Naive thymus-derived CD4-positive, alpha-beta T cell (primary cell): ENCODE measurements at regions not wholly inside any gene's neighbourhood (a gene's known extent, or its start where the extent isn't known, plus 50 kb on each side); places are given as distances from the start of the nearest gene placed in this dataset.
A peak's percentile ranks its signal among the peaks of the same experiment; 100 is the strongest.
"Not testable (repeated sequence)": the region's sequence is repeated elsewhere in the genome, so short reads cannot be mapped to it uniquely, and the experiment has no call there.

Experiments used
- ATAC-seq: fragments of 150-1000 bp; cut with Tn5 transposase; 2 replicates; pipeline ENCODE4 v1.10.0; 2021; ENCODE audit warnings: mild to moderate bottlenecking, moderate library complexity
- CTCF ChIA-PET: fragments of 350-600 bp; sonication (Branson Sonifier 250); formaldehyde crosslinking; loops from one replicate; lab custom pipeline; 2021; ENCODE audit warnings: antibody characterized with exemption; lab: Charles Lee
- POLR2A ChIA-PET: fragments of 350-600 bp; sonication (Branson Sonifier 250); formaldehyde crosslinking; loops from one replicate; lab custom pipeline; 2021; ENCODE audit warnings: antibody characterized with exemption, inconsistent platforms; lab: Charles Lee
- DNase-seq, 9 donors: peaks; one replicate each; pipeline versions ENCODE4 v3.0.0 to v3.0.0-alpha.2; 2020 to 2022; ENCODE audit warnings: mixed read lengths in 1 of 9
- H3K27ac ChIP-seq: one replicate; pipeline ENCODE4 v1.7.0; 2013; ENCODE audit warnings: mild to moderate bottlenecking, low read depth, low read length, moderate library complexity
- H3K27me3 ChIP-seq, 2 donors: one replicate each; pipeline ENCODE4 v1.7.0; 2013; ENCODE audit warnings: low read length in 2 of 2, mild to moderate bottlenecking in 2 of 2, moderate library complexity in 2 of 2; ENCODE audit not compliant: control insufficient read depth in 2 of 2, insufficient read depth in 2 of 2
- H3K36me3 ChIP-seq, 3 experiments: 1 replicate in 2 of 3; 2 replicates in 1 of 3; pipeline ENCODE4 v1.7.0; 2013; ENCODE audit warnings: low read length in 3 of 3, mild to moderate bottlenecking in 3 of 3, moderate library complexity in 1 of 3; ENCODE audit not compliant: insufficient read depth in 3 of 3, control insufficient read depth in 2 of 3
- H3K4me1 ChIP-seq, 2 donors: one replicate each; pipeline ENCODE4 v1.7.0; 2013; ENCODE audit warnings: low read length in 2 of 2, mild to moderate bottlenecking in 2 of 2, moderate library complexity in 1 of 2; ENCODE audit not compliant: control insufficient read depth in 2 of 2, insufficient read depth in 2 of 2
- H3K4me3 ChIP-seq: 2 replicates; pipeline ENCODE4 v1.7.0; 2013; ENCODE audit warnings: mild to moderate bottlenecking, low read length
- H3K9me3 ChIP-seq, 3 experiments: 1 replicate in 2 of 3; 2 replicates in 1 of 3; pipeline ENCODE4 v1.7.0; 2013; ENCODE audit warnings: low read length in 3 of 3; ENCODE audit not compliant: control insufficient read depth in 2 of 3
- H3K27ac Mint-ChIP-seq, 9 donors: one replicate each; pipeline ENCODE4 v1.8.0; 2020 to 2022; ENCODE audit warnings: mixed read lengths in 9 of 9, mild to moderate bottlenecking in 8 of 9, moderate library complexity in 5 of 9, inconsistent platforms in 2 of 9
- H3K27me3 Mint-ChIP-seq, 5 donors: one replicate each; pipeline ENCODE4 v1.8.0; 2021 to 2022; ENCODE audit warnings: mixed read lengths in 5 of 5, mild to moderate bottlenecking in 1 of 5
- H3K36me3 Mint-ChIP-seq, 5 donors: one replicate each; pipeline ENCODE4 v1.8.0; 2020 to 2022; ENCODE audit warnings: mixed read lengths in 5 of 5, mild to moderate bottlenecking in 3 of 5, inconsistent platforms in 1 of 5
- H3K4me1 Mint-ChIP-seq, 7 donors: one replicate each; pipeline ENCODE4 v1.8.0; 2020 to 2022; ENCODE audit warnings: mixed read lengths in 7 of 7, mild to moderate bottlenecking in 3 of 7, inconsistent platforms in 1 of 7
- H3K4me3 Mint-ChIP-seq, 10 donors: one replicate each; pipeline ENCODE4 v1.8.0; 2020 to 2022; ENCODE audit warnings: mild to moderate bottlenecking in 10 of 10, mixed read lengths in 10 of 10, moderate library complexity in 6 of 10, inconsistent platforms in 2 of 10
- H3K9me3 Mint-ChIP-seq, 11 donors: one replicate each; pipeline ENCODE4 v1.8.0; 2020 to 2022; ENCODE audit warnings: mixed read lengths in 11 of 11, mild to moderate bottlenecking in 4 of 11, inconsistent platforms in 1 of 11, moderate library complexity in 1 of 11
- intact Hi-C, 2 donors: fragments of 100-400 bp; cut with micrococcal nuclease; formaldehyde crosslinking; loops; one replicate each; pipeline ENCODE4 v1.15.1; 2023

DNA sequence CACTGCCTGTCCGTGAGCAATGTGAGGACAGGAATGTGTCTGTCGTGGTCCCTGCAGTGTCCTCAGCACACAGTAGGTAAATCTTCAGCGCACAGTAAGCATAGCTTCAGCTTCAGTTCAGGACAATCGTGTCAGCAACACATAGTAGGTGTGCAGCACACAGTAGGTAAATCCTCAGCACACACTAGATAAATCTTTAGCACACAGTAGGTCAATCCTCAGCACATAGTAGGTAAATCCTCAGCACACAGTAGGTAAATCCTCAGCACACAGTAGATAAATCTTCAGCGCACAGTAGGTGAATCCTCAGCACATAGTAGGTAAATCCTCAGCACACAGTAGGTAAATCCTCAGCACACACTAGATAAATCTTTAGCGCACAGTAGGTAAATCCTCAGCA, 102.4 kb downstream of the MICALL2 start:
- H3K27me3 ChIP-seq, intact Hi-C loops, ATAC-seq, H3K4me3 Mint-ChIP-seq, H3K4me3 ChIP-seq, H3K4me1 ChIP-seq, CTCF ChIA-PET, H3K27ac ChIP-seq, POLR2A ChIA-PET, H3K9me3 ChIP-seq, H3K4me1 Mint-ChIP-seq, DNase-seq, H3K36me3 ChIP-seq, H3K27me3 Mint-ChIP-seq, H3K9me3 Mint-ChIP-seq, H3K36me3 Mint-ChIP-seq: not testable (repeated sequence)
- H3K27ac Mint-ChIP-seq: peak overlapping the region in 1 of 9 donors; percentile 26

- intact Hi-C loops, H3K4me1 ChIP-seq, H3K36me3 Mint-ChIP-seq, H3K27me3 Mint-ChIP-seq, H3K27ac ChIP-seq, H3K36me3 ChIP-seq, H3K9me3 Mint-ChIP-seq, POLR2A ChIA-PET, H3K4me1 Mint-ChIP-seq, H3K27me3 ChIP-seq, H3K4me3 Mint-ChIP-seq, H3K9me3 ChIP-seq, H3K27ac Mint-ChIP-seq, H3K4me3 ChIP-seq, ATAC-seq, DNase-seq, CTCF ChIA-PET: not testable (repeated sequence)
These were observed 102.0 kb downstream of the MICALL2 start for GRCh38 chr7:1357260-1357600.

DNA sequence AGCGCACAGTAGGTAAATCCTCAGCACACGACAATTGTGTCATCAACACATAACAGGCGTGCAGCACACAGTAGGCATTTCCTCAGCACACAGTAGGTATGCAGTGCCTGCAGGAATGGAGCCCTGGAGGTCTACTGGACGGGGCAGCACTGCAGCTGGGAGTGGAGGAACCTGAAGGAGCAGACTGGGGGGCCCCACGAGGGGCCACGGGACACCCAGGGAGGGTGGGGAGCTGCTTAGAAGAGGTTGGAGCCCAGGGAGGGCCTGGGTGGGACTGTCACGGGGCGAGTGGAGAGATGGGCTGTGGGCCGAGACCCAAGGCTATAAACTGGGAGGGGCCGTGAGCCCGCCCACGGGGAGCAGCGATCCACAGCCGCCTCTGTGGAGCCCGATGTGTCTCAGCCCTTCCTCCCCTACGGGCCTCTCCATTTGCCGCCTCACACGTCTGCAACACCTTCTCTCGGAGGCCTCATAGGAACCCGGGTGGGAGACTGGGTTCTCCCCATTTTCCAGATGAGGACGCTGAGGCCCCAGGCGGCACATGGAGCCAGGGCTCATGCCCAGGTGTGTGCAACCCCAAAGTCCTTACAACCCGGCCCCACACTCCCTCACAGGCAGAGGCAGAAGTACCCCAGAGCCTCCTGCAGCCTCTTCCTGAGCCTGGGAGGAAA, 101.5 kb downstream of the MICALL2 start:
- Mint-ChIP-seq H3K36me3 (no peaks in the 10 kb centered on the region), H3K9me3 (peaks cover 0 to 3% (median 0%) of the 10 kb centered on the region in 11 donors), H3K4me3 (no peak overlapping the region), H3K27ac (no peak overlapping the region), H3K4me1 (no peaks in the 10 kb centered on the region), H3K27me3 (peaks cover 0 to 8% (median 5%) of the 10 kb centered on the region in 5 donors)
- no peaks in the 10 kb centered on the region for H3K4me1 ChIP-seq
- no peak for ATAC-seq
- no peak overlapping the region for H3K4me3 ChIP-seq
- no peaks in the 10 kb centered on the region for H3K9me3 ChIP-seq
- intact Hi-C loops: no loop called here
- H3K36me3 ChIP-seq: no peaks in the 10 kb centered on the region
- no peak for DNase-seq
- no peak overlapping the region for H3K27ac ChIP-seq
- POLR2A ChIA-PET: no interaction called here
- CTCF ChIA-PET: no interaction called here
- H3K27me3 ChIP-seq: no peaks in the 10 kb centered on the region

GRCh38 chr7:1358376-1359050, 100.8 kb downstream of the MICALL2 start:
- Histone ChIP-seq H3K9me3 (no peaks in the 10 kb centered on the region), H3K27me3 (no peaks in the 10 kb centered on the region), H3K27ac (no peak overlapping the region), H3K4me3 (no peak overlapping the region), H3K4me1 (no peaks in the 10 kb centered on the region), H3K36me3 (no peaks in the 10 kb centered on the region)
- Mint-ChIP-seq H3K27ac (no peak overlapping the region), H3K9me3 (peaks cover 0 to 3% (median 0%) of the 10 kb centered on the region in 11 donors), H3K36me3 (no peaks in the 10 kb centered on the region), H3K27me3 (peaks cover 0 to 8% (median 5%) of the 10 kb centered on the region in 5 donors), H3K4me1 (no peaks in the 10 kb centered on the region), H3K4me3 (no peak overlapping the region)
- intact Hi-C loops: no loop called here
- ChIA-PET POLR2A (no interaction called here), CTCF (no interaction called here)
- no peak for DNase-seq
- ATAC-seq: no peak

GRCh38 chr7:1359051-1359400, 100.2 kb downstream of the MICALL2 start:
- CTCF ChIA-PET: no interaction called here

DNA sequence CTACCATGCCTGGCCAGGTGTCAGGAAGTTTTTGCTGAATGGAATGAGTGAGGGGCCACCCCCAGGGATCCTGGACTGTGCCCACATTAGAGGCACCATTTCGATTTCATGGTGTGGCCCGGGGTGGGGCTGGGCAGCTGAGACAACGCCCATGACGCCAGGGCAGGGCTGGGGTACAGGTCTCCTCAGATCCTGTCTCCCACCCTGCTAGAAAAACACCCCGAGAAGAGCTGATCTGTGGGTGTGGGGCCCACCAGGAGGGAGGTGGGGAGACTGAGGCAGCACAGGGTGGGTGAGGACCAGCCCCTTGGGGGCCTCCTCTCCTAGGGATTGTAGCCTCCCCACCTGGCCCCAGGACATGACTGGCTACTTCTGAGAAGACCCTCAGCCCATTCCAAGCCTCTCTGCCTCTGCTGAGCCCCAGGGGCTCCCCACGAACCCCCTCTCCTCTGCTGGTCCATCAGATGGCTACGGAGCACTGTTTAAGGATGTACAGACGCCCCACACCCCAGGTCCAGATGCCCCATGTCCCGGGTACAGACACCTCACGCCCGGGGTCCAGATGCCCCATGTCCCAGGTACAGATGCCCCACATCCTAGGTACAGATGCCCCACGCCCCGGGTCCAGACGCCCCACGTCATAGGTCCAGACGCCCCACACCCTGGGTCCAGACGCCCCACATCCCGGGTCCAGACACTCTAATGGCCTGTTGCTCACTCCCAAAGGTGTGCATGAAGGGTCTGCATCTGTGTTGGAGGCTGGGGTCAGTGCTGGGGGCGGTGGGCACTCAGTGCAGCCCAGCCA, 99.4 kb downstream of the MICALL2 start:
- no peak for DNase-seq
- CTCF ChIA-PET: no interaction called here

More at GRCh38 chr7:1359051-1359400, 100.2 kb downstream of the MICALL2 start:
- H3K36me3 ChIP-seq: no peaks in the 10 kb centered on the region
- H3K4me3 ChIP-seq: no peak overlapping the region
- POLR2A ChIA-PET: no interaction called here
- intact Hi-C loops: no loop called here
- Mint-ChIP-seq H3K27me3 (peaks cover 0 to 11% (median 5%) of the 10 kb centered on the region in 5 donors), H3K27ac (no peak overlapping the region), H3K4me3 (no peak overlapping the region), H3K4me1 (no peaks in the 10 kb centered on the region), H3K36me3 (no peaks in the 10 kb centered on the region), H3K9me3 (peaks cover 0 to 3% (median 0%) of the 10 kb centered on the region in 11 donors)
- no peak for ATAC-seq
- H3K27ac ChIP-seq: no peak overlapping the region
- H3K27me3 ChIP-seq: no peaks in the 10 kb centered on the region
- no peaks in the 10 kb centered on the region for H3K4me1 ChIP-seq
- DNase-seq: no peak
- H3K9me3 ChIP-seq: no peaks in the 10 kb centered on the region

More for the DNA sequence above, 99.4 kb downstream of the MICALL2 start:
- no peaks in the 10 kb centered on the region for H3K4me1 ChIP-seq
- peak; percentile 23 for ATAC-seq
- H3K4me3 Mint-ChIP-seq: no peak overlapping the region
- no peaks in the 10 kb centered on the region for H3K36me3 Mint-ChIP-seq
- POLR2A ChIA-PET: no interaction called here
- peaks cover 0 to 3% (median 0%) of the 10 kb centered on the region in 11 donors for H3K9me3 Mint-ChIP-seq
- no peaks in the 10 kb centered on the region for H3K9me3 ChIP-seq
- intact Hi-C loops: no loop called here
- H3K27ac ChIP-seq: no peak overlapping the region
- H3K4me3 ChIP-seq: no peak overlapping the region
- no peaks in the 10 kb centered on the region for H3K36me3 ChIP-seq
- H3K27me3 Mint-ChIP-seq: peaks cover 0 to 19% (median 5%) of the 10 kb centered on the region in 5 donors
- no peaks in the 10 kb centered on the region for H3K4me1 Mint-ChIP-seq
- no peaks in the 10 kb centered on the region for H3K27me3 ChIP-seq
- H3K27ac Mint-ChIP-seq: no peak overlapping the region
